H9 (cell line): ENCODE measurements at regions not wholly inside any gene's neighbourhood (a gene's known extent, or its start where the extent isn't known, plus 50 kb on each side); places are given as distances from the start of the nearest gene placed in this dataset.

Experiments
- DNase-seq: peaks from one replicate; pipeline ENCODE4 v3.0.0-alpha.2; 2017
- H2AFZ ChIP-seq: one replicate; pipeline ENCODE4 v1.6.1; 2013; ENCODE audit warnings: mild to moderate bottlenecking, low read length, control low read depth, moderate library complexity
- H2AK5ac ChIP-seq: 2 replicates; pipeline ENCODE4 v1.6.1; 2013; ENCODE audit warnings: low read length, control low read depth, mixed read lengths; ENCODE audit not compliant: insufficient read length
- H2BK120ac ChIP-seq: one replicate; pipeline ENCODE4 v1.6.1; 2013; ENCODE audit warnings: low read depth, mild to moderate bottlenecking, low read length, control low read depth, inconsistent platforms; ENCODE audit not compliant: poor library complexity, severe bottlenecking
- H2BK12ac ChIP-seq: 2 replicates; pipeline ENCODE4 v1.6.1; 2013; ENCODE audit warnings: low read length, control low read depth, mixed read lengths, low read depth; ENCODE audit not compliant: insufficient read length
- H2BK15ac ChIP-seq: 2 replicates; pipeline ENCODE4 v1.6.1; 2013; ENCODE audit warnings: low read depth, low read length, control low read depth
- H2BK20ac ChIP-seq: one replicate; pipeline ENCODE4 v1.6.1; 2013; ENCODE audit warnings: low read depth, mild to moderate bottlenecking, low read length, control low read depth, inconsistent platforms; ENCODE audit not compliant: poor library complexity, severe bottlenecking
- H2BK5ac ChIP-seq: 2 replicates; pipeline ENCODE4 v1.6.1; 2013; ENCODE audit warnings: low read length, control low read depth, mixed read lengths; ENCODE audit not compliant: insufficient read length
- H3K14ac ChIP-seq: 2 replicates; pipeline ENCODE4 v1.6.1; 2013; ENCODE audit warnings: low read length, control low read depth; ENCODE audit not compliant: insufficient read depth
- H3K18ac ChIP-seq: 2 replicates; pipeline ENCODE4 v1.6.1; 2013; ENCODE audit warnings: low read depth, mild to moderate bottlenecking, mixed read lengths, low read length, control low read depth; ENCODE audit not compliant: insufficient read length
- H3K23ac ChIP-seq: 2 replicates; pipeline ENCODE4 v1.6.1; 2013; ENCODE audit warnings: low read length, control low read depth, mixed read lengths, low read depth; ENCODE audit not compliant: insufficient read length
- H3K23me2 ChIP-seq: 2 replicates; pipeline ENCODE4 v1.6.1; 2013; ENCODE audit warnings: low read depth, mild to moderate bottlenecking, mixed read lengths, low read length, control low read depth; ENCODE audit not compliant: insufficient read length, poor library complexity, severe bottlenecking
- H3K27ac ChIP-seq: 2 replicates; pipeline ENCODE4 v1.5.1; 2013; ENCODE audit warnings: low read length, control low read depth, mixed read lengths, low read depth; ENCODE audit not compliant: insufficient read length
- H3K27me3 ChIP-seq: 2 replicates; pipeline ENCODE4 v1.6.1; 2013; ENCODE audit warnings: low read length, control low read depth, inconsistent platforms; ENCODE audit not compliant: insufficient read depth
- H3K4ac ChIP-seq: 2 replicates; pipeline ENCODE4 v1.6.1; 2013; ENCODE audit warnings: low read depth, mild to moderate bottlenecking, control low read depth, inconsistent platforms, low read length, moderate library complexity
- H3K4me1 ChIP-seq: 2 replicates; pipeline ENCODE4 v1.6.1; 2013; ENCODE audit warnings: low read length, control low read depth, inconsistent platforms; ENCODE audit not compliant: insufficient read depth
- H3K4me2 ChIP-seq: 2 replicates; pipeline ENCODE4 v1.6.1; 2013; ENCODE audit warnings: low read length, control low read depth, mixed read lengths; ENCODE audit not compliant: insufficient read length, insufficient read depth
- H3K56ac ChIP-seq: 2 replicates; pipeline ENCODE4 v1.6.1; 2013; ENCODE audit warnings: low read depth, mild to moderate bottlenecking, mixed read lengths, low read length, control low read depth; ENCODE audit not compliant: insufficient read length
- H3K79me1 ChIP-seq: 2 replicates; pipeline ENCODE4 v1.6.1; 2013; ENCODE audit warnings: low read depth, mild to moderate bottlenecking, moderate library complexity, low read length, control low read depth, inconsistent platforms; ENCODE audit not compliant: insufficient read depth, poor library complexity, severe bottlenecking
- H3K79me2 ChIP-seq: 2 replicates; pipeline ENCODE4 v1.6.1; 2013; ENCODE audit warnings: low read length, control low read depth, inconsistent platforms; ENCODE audit not compliant: insufficient read depth
- H3K9ac ChIP-seq: 2 replicates; pipeline ENCODE4 v1.6.1; 2013; ENCODE audit warnings: low read length, control low read depth, mixed read lengths; ENCODE audit not compliant: insufficient read length; ENCODE audit errors: extremely low read depth
- H3K9me3 ChIP-seq: one replicate; pipeline ENCODE4 v1.6.1; 2013; ENCODE audit warnings: low read depth, low read length, inconsistent platforms; ENCODE audit not compliant: control insufficient read depth
- H3T11ph ChIP-seq: one replicate; pipeline ENCODE4 v1.6.1; 2013; ENCODE audit warnings: mild to moderate bottlenecking, low read length, control low read depth, inconsistent platforms
- H4K20me1 ChIP-seq: one replicate; pipeline ENCODE4 v1.6.1; 2013; ENCODE audit not compliant: control insufficient read depth, insufficient read length, insufficient read depth
- H4K5ac ChIP-seq: 2 replicates; pipeline ENCODE4 v1.6.1; 2013; ENCODE audit warnings: low read depth, mild to moderate bottlenecking, mixed read lengths, low read length, control low read depth; ENCODE audit not compliant: insufficient read length
- H4K8ac ChIP-seq: replicated peaks from 2 replicates; pipeline ENCODE4 v1.6.1; 2013; ENCODE audit warnings: low read length, control low read depth, mixed read lengths, low read depth; ENCODE audit not compliant: insufficient read length
- H4K91ac ChIP-seq: 2 replicates; pipeline ENCODE4 v1.6.1; 2013; ENCODE audit warnings: low read depth, mild to moderate bottlenecking, moderate library complexity, mixed read lengths, low read length, control low read depth; ENCODE audit not compliant: insufficient read length
- H3K27ac Mint-ChIP-seq, 3 experiments: 2 replicates in 2 of 3; 3 replicates in 1 of 3; pipeline ENCODE4 v1.8.0; 2020 to 2021; ENCODE audit warnings: mixed read lengths in 3 of 3, mild to moderate bottlenecking in 1 of 3, moderate library complexity in 1 of 3
- H3K27me3 Mint-ChIP-seq: 2 replicates; pipeline ENCODE4 v1.8.0; 2021; ENCODE audit warnings: low read depth, mild to moderate bottlenecking, moderate library complexity, mixed read lengths
- H3K36me3 Mint-ChIP-seq, 3 experiments: 2 replicates in 2 of 3; 3 replicates in 1 of 3; pipeline ENCODE4 v1.8.0; 2020 to 2021; ENCODE audit warnings: low read depth in 3 of 3, mixed read lengths in 3 of 3; ENCODE audit not compliant: insufficient read depth in 1 of 3
- H3K4me1 Mint-ChIP-seq, 2 experiments: 2 replicates each; pipeline ENCODE4 v1.8.0; 2020; ENCODE audit warnings: mixed read lengths in 2 of 2
- H3K4me3 Mint-ChIP-seq, 2 experiments: 2 replicates in 1 of 2; 3 replicates in 1 of 2; pipeline ENCODE4 v1.8.0; 2020 to 2021; ENCODE audit warnings: mild to moderate bottlenecking in 2 of 2, mixed read lengths in 2 of 2, moderate library complexity in 1 of 2
- H3K9me3 Mint-ChIP-seq, 2 experiments: 2 replicates in 1 of 2; 3 replicates in 1 of 2; pipeline ENCODE4 v1.8.0; 2020; ENCODE audit warnings: mild to moderate bottlenecking in 2 of 2, mixed read lengths in 2 of 2, moderate library complexity in 1 of 2
- CTCF ChIP-seq: fragments of 200-600 bp; sonication (generic); conservative IDR thresholded peaks from 3 replicates; pipeline ENCODE4 v1.8.0; 2021; ENCODE audit warnings: antibody characterized with exemption, mild to moderate bottlenecking
- WGBS: extraction: QIAGEN DNeasy Blood & Tissue Kit; methylation state at CpG from one replicate; pipeline ENCODE4 v1.1.7; 2013; ENCODE audit warnings: missing lambda C conversion rate, low lambda C conversion rate, mixed read lengths; ENCODE audit not compliant: insufficient read length; ENCODE audit errors: extremely low coverage; 5-methylcytosine and 5-hydroxymethylcytosine counted together

GRCh38 chr1:199954699-199955098 is 72.8 kb upstream of the NR5A2 start:
- H2BK5ac ChIP-seq = no peak overlapping the region
- peaks cover 0 to 2% of the 10 kb centered on the region in 2 experiments; a peak in 1 of 5 replicates for H3K9me3 Mint-ChIP-seq
- H3K14ac ChIP-seq = no peak overlapping the region
- H2BK12ac ChIP-seq = no peak overlapping the region
- no peak overlapping the region for H3K4me2 ChIP-seq
- no CpG with 5 or more reads among the region's 3 CpGs for whole genome bisulfite sequencing
- no peaks in the 10 kb centered on the region; a peak in 1 of 7 replicates for H3K36me3 Mint-ChIP-seq
- no peaks in the 10 kb centered on the region for H3K79me2 ChIP-seq
- H3K27me3 ChIP-seq = no peaks in the 10 kb centered on the region
- no peak overlapping the region for H3K18ac ChIP-seq
- H4K20me1 ChIP-seq = no peaks in the 10 kb centered on the region
- H2BK20ac ChIP-seq = no peak overlapping the region
- H3K79me1 ChIP-seq = no peaks in the 10 kb centered on the region
- H3K23me2 ChIP-seq = no peaks in the 10 kb centered on the region
- H2AK5ac ChIP-seq = no peak overlapping the region
- no peak overlapping the region for H3K56ac ChIP-seq
- no peak overlapping the region for H4K8ac ChIP-seq
- no peaks in the 10 kb centered on the region for H3K27me3 Mint-ChIP-seq
- no peak overlapping the region for H3T11ph ChIP-seq
- H4K5ac ChIP-seq = no peak overlapping the region
- no peak overlapping the region for H2AFZ ChIP-seq
- DNase-seq = peak; percentile 84
- no peak overlapping the region for H2BK120ac ChIP-seq
- no peaks in the 10 kb centered on the region for H3K4me1 ChIP-seq
- H3K4ac ChIP-seq = no peak overlapping the region
- H3K27ac ChIP-seq = no peak overlapping the region
- H3K27ac Mint-ChIP-seq = peak overlapping the region in 1 of 3 experiments; percentile 95; a peak in 1 of 7 replicates
- no peak overlapping the region for H3K4me3 Mint-ChIP-seq
- H3K4me1 Mint-ChIP-seq = peaks cover 9 to 21% of the 10 kb centered on the region in 2 experiments
- peak; percentile 83 for TF ChIP-seq CTCF
- no peak overlapping the region for H4K91ac ChIP-seq
- no peak overlapping the region for H3K23ac ChIP-seq
- H3K9ac ChIP-seq = no peak overlapping the region
- H2BK15ac ChIP-seq = no peak overlapping the region
- no peaks in the 10 kb centered on the region for H3K9me3 ChIP-seq
